ENCODE measurements at regions not wholly inside any gene's neighbourhood (a gene's known extent, or its start where the extent isn't known, plus 50 kb on each side); places are given as distances from the start of the nearest gene placed in this dataset.

DNA sequence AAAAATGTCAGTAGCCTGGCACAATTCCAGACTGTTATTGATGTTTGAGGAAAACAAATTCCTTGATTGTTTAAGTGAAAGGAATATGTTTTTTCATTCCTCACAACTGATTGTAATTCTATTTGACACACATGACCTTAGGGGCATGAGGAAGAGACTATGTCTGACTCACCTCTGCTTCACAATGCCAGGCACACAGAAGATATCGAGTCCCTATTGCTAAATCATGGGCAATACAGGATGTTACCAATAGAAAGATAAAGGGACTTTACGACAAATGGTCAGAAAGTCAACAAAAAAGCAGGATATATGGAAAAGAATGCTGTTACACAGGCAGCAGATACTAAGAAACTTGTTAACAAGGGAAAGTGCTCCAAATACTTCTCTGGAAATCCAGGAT, 1903.5 kb downstream of the EFNA5 start:
- TF ChIP-seq JUND (IDR thresholded peaks at IDR 0.05; ENCODE audit: low read depth): no peak
- DNase-seq (ENCODE audit: low read depth in 1 of 2, low spot score in 1 of 2): no peak
- in situ Hi-C loops (cut with HindIII; ENCODE audit: low pct_unique_long_range_greater_than_20kb, low sequenced_read_pairs): no loop called here

DNA sequence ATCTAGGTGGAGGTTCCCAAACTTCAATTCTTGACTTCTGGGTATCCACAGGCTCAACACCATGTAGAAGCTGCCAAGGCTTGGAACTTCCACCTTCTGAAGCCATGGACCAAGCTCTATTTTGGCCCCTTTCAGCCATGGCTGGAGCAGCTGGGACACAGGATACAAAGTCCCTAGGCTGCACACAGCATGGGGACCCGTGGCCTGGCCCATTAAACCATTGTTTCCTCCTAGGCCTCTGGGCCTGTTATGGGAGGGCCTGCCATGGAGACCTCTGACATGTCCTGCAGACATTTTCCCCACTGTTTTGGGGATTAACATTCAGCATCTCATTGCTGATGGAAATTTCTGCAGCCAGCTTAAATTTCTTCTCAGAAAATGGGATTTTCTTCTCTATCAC, 1908.0 kb downstream of the EFNA5 start:
- DNase-seq (ENCODE audit: low read depth in 1 of 2, low spot score in 1 of 2): no peak
- TF ChIP-seq JUND (IDR thresholded peaks at IDR 0.05; ENCODE audit: low read depth): no peak
- in situ Hi-C loops (cut with HindIII; ENCODE audit: low pct_unique_long_range_greater_than_20kb, low sequenced_read_pairs): no loop called here

DNA sequence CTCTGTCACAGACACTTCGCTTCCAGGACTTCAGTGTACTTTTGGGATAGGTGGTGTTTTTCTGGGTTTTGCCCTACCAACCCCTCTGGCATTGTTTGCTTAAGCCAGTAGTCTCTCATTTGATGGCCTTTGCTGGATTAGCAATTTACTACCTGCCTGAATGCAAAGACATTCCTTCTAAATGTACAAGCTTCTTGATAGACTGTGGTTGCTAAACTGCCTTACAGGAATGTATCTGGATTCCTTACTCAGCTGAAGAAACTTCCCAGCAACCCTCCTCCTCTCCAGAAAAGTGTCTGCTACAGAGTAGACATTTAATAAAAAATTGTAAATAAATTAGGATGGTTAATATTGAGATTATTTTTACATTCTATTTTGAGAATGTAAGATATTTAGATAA, 1916.7 kb downstream of the EFNA5 start:
- no peak for TF ChIP-seq JUND (IDR thresholded peaks at IDR 0.05; ENCODE audit: low read depth)
- no peak for DNase-seq (ENCODE audit: low read depth in 1 of 2, low spot score in 1 of 2)
- in situ Hi-C loops (cut with HindIII; ENCODE audit: low pct_unique_long_range_greater_than_20kb, low sequenced_read_pairs): no loop called here

DNA sequence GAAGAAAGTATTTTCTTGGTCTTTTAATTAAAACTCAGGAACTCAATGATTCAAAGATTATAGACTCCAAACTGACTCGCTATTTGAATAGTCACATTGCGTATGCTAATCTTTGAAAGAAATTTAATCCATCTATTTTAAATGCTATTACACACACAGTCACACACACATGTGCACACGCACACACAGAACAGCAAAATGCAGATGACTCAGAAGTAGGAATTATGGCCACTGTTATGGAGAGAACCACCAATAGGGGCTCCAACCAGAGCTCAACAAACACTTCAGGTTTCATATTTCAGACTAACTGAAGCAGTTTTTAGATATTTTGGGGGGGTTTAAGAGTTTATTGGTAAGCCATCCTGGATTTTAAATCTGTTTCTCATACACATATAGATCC, 1917.9 kb downstream of the EFNA5 start:
- no peak for TF ChIP-seq JUND (IDR thresholded peaks at IDR 0.05; ENCODE audit: low read depth)
- no peak for DNase-seq (ENCODE audit: low read depth in 1 of 2, low spot score in 1 of 2)
- in situ Hi-C loops (cut with HindIII; ENCODE audit: low pct_unique_long_range_greater_than_20kb, low sequenced_read_pairs): no loop called here

DNA sequence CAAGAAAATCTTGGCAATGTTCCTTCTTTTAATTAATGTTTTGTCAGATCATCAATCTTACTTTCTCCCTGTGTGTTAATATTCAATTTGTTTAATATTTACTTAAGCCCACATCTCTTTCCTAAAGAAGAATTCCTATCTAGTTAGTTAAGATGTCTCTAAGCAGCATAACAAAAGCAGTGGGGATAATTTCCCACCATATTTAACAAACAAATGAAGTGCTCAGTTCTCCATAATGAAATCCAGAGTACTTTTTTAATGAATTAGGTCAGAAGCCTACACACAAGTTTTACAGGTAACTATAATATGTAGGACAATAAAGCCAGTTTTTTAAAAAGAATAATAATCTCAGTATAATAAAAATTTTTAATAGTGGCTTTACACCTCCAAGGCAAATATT, 1918.8 kb downstream of the EFNA5 start:
- in situ Hi-C loops (cut with HindIII; ENCODE audit: low pct_unique_long_range_greater_than_20kb, low sequenced_read_pairs): no loop called here
- TF ChIP-seq JUND (IDR thresholded peaks at IDR 0.05; ENCODE audit: low read depth): no peak
- DNase-seq (ENCODE audit: low read depth in 1 of 2, low spot score in 1 of 2): no peak

DNA sequence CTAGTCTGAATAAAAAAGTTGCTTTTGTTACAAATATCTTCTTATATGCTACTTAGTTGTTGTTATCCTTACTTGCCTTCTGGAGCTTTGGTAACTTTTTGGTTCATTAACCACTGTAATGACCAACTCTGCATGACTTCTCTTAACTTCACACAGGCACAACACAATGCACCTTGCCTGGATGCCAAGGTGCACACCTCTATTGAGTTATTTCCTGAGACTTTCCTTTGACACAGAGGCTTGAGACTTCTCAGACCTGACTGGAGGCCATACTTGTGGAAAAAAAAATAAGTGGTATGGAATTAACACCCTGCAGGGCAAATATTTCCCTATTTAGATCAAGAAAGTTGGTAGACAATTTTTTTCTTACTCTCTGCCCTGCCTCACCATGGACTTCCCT, 1925.6 kb downstream of the EFNA5 start:
- DNase-seq (ENCODE audit: low read depth in 1 of 2, low spot score in 1 of 2): no peak
- no peak for TF ChIP-seq JUND (IDR thresholded peaks at IDR 0.05; ENCODE audit: low read depth)
- in situ Hi-C loops (cut with HindIII; ENCODE audit: low pct_unique_long_range_greater_than_20kb, low sequenced_read_pairs): no loop called here

DNA sequence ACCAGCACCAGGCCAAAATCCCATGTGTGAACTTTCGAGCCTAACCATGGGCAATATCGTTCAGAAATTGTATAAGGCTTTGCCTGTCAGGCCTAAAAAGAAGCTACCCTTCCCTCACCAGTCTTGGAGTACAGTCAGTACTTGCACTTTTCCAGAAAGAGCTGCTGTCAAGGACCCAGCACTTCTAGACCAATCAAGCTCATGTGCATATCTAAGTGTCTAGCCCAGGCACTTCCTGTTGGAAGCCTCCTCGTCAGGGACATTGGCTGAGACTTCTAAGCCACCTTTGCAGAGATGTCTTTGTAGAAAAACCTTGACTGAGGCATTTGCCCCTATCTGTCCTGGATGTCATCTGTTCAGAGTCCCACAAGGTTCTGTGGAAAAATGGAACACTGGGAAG, 1930.5 kb downstream of the EFNA5 start:
- TF ChIP-seq JUND (IDR thresholded peaks at IDR 0.05; ENCODE audit: low read depth): no peak
- in situ Hi-C loops (cut with HindIII; ENCODE audit: low pct_unique_long_range_greater_than_20kb, low sequenced_read_pairs): no loop called here
- DNase-seq (ENCODE audit: low read depth in 1 of 2, low spot score in 1 of 2): no peak

DNA sequence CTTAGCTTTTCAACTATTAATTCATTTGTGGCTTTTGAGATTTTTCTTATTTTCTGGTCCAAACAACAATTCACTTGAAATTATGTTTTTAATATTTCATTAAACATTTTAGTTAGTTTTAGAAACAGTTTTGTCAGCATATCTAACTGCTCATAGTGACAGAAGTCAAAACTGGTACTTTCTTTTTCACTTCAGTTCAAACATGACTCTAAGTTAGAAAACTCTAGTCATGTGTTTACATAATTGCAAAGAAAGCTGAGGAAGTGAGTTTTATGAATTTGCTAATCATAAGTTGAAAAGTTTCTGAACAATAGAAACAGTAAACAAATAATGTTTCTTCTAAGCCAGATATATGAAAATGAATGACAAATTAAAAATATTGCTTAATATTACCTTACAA, 1931.0 kb downstream of the EFNA5 start:
- in situ Hi-C loops (cut with HindIII; ENCODE audit: low pct_unique_long_range_greater_than_20kb, low sequenced_read_pairs): no loop called here
- TF ChIP-seq JUND (IDR thresholded peaks at IDR 0.05; ENCODE audit: low read depth): no peak
- no peak for DNase-seq (ENCODE audit: low read depth in 1 of 2, low spot score in 1 of 2)

DNA sequence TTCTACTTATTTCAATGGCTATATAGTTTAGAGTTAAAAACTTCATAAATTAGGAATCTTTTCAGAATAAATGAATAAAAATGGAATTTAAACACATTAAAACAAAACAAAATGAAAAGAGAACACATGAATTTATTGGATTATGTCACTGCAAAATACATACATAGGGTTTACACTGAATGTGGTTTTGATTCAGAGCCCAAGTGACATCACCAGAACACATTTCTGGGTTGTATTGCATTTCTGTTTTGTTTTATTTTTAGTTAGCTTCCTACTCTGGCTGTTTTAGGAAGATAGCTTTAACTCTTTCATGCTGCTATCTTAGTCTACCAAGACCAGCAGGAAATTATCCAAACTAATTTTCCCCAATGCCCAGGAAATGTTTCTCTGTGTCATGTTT, 1935.0 kb downstream of the EFNA5 start:
- no peak for TF ChIP-seq JUND (IDR thresholded peaks at IDR 0.05; ENCODE audit: low read depth)
- in situ Hi-C loops (cut with HindIII; ENCODE audit: low pct_unique_long_range_greater_than_20kb, low sequenced_read_pairs): no loop called here
- DNase-seq (ENCODE audit: low read depth in 1 of 2, low spot score in 1 of 2): no peak

DNA sequence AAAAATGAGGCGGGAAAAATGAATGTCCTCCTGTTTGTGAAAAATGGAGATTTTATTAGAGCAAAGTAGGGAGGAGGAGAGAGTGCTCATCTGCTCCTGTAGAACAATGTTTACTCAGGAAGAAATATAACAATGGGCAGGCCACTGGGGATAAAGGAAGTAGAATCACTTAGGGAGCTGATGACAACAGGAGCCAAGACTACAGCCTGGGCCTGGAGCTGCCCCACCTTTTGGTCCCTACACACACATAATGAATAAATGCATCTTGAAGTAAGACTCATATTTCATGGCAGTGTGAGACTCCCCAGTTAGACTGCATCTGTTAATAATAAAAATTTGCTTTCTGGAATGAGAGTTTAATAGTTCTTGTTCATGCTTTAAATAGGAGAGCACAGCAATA, 1939.8 kb downstream of the EFNA5 start:
- no peak for DNase-seq (ENCODE audit: low read depth in 1 of 2, low spot score in 1 of 2)
- in situ Hi-C loops (cut with HindIII; ENCODE audit: low pct_unique_long_range_greater_than_20kb, low sequenced_read_pairs): no loop called here
- TF ChIP-seq JUND (IDR thresholded peaks at IDR 0.05; ENCODE audit: low read depth): no peak

DNA sequence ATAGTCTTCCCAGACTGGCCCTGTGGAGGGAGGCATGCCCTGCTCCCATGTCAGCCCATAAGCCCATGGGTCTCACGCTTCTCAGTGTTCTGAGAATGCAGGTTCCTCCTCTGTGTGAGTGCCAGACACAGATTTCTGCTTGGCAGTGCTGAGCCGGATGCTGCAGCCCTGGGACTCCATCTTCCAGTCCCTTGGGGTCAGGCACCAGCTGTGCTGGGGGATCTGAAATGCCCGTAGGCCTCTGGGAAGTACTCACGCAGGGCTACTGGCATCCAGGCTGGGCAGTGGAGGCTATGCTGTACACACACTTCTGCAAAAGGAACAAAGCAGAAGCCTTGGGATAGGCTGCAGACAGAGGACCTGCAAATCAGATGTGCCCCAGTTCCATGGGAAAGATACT, 1944.6 kb downstream of the EFNA5 start:
- TF ChIP-seq JUND (IDR thresholded peaks at IDR 0.05; ENCODE audit: low read depth): no peak
- in situ Hi-C loops (cut with HindIII; ENCODE audit: low pct_unique_long_range_greater_than_20kb, low sequenced_read_pairs): no loop called here
- DNase-seq (ENCODE audit: low read depth in 1 of 2, low spot score in 1 of 2): no peak

DNA sequence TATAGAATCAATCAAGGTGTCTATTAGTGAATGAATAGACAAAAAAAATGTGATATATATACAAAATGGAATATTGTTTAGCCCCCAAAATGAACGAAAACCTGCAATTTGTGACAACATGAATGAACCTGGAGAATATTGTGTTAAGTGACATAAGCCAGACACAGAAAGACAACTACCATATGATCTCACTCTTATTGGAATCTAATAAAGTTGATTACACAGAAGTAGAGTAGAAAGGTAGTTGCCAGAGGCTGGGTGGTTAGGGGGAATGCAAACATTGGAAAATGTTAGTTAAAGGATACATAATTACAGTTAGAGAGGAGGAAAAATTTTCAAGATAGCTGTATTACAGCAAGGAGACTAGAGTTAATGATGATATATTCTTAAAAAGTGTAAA, 1962.3 kb downstream of the EFNA5 start:
- TF ChIP-seq JUND (IDR thresholded peaks at IDR 0.05; ENCODE audit: low read depth): no peak
- in situ Hi-C loops (cut with HindIII; ENCODE audit: low pct_unique_long_range_greater_than_20kb, low sequenced_read_pairs): no loop called here
- no peak for DNase-seq (ENCODE audit: low read depth in 1 of 2, low spot score in 1 of 2)

DNA sequence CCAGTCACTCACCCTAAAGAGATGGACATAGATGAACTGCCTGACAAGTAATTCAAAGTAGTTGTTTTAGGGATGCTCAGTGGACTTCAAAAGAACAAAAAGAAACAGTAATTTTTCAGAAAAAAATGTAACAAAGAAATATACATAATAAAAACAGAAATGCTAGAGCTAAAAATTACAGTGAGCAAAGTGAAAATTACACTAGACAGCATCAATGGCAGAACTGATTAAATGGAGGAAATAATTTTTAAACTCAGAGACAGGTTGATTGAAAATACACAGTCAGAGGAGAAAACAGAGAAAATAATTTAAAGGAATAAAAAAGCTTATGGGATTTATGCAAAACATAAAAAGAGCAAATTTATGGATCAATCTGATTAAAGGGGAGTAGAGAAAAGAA, 1968.4 kb downstream of the EFNA5 start:
- no peak for DNase-seq (ENCODE audit: low read depth in 1 of 2, low spot score in 1 of 2)
- in situ Hi-C loops (cut with HindIII; ENCODE audit: low pct_unique_long_range_greater_than_20kb, low sequenced_read_pairs): no loop called here
- no peak for TF ChIP-seq JUND (IDR thresholded peaks at IDR 0.05; ENCODE audit: low read depth)

DNA sequence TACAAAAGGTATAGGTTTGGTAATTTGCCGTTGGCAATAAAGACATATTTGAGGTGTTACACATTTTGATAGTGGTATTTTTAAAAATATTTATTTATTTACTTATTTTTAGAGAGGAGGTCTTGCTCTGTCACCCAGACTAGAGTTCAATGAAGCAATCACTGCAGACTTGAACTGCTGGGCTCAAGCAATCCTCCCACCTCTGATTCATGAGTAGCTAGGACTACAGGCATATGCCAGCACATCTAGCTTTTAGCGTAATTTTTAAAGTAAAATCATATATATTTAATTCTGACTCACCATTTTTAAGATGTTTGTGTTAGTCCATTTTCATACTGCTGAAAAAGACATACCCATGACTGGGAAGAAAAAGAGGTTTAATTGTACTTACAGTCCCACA, 1974.3 kb downstream of the EFNA5 start:
- DNase-seq (ENCODE audit: low read depth in 1 of 2, low spot score in 1 of 2): no peak
- in situ Hi-C loops (cut with HindIII; ENCODE audit: low pct_unique_long_range_greater_than_20kb, low sequenced_read_pairs): no loop called here
- TF ChIP-seq JUND (IDR thresholded peaks at IDR 0.05; ENCODE audit: low read depth): no peak

DNA sequence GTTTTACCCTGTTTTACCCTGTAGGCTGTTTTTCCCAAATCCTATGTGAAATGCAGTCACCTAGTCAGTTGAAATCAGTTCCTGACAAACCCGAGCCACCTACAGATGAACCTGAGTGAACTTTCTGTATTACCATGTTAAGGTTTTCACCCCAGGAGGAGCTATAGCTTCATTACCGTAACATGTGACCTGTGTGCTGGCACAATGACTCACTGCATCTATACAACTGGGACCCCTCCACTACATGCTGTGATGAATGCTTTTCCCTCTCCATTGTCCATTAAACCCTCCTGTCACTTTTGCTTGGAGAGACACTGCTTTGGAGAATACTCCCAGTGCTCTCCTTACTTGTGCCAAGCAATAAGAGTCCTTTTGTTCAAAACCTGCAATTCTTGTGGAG, 1974.8 kb downstream of the EFNA5 start:
- in situ Hi-C loops (cut with HindIII; ENCODE audit: low pct_unique_long_range_greater_than_20kb, low sequenced_read_pairs): no loop called here
- DNase-seq (ENCODE audit: low read depth in 1 of 2, low spot score in 1 of 2): no peak
- no peak for TF ChIP-seq JUND (IDR thresholded peaks at IDR 0.05; ENCODE audit: low read depth)
